GM10248 (cell line): ENCODE measurements at regions not wholly inside any gene's neighbourhood (a gene's known extent, or its start where the extent isn't known, plus 50 kb on each side); places are given as distances from the start of the nearest gene placed in this dataset.

Source experiments
- CTCF ChIA-PET: fragments of 300-600 bp; sonication (Branson Sonifier 250); formaldehyde crosslinking; extraction: SDS; loops from one replicate; lab custom pipeline; 2021; ENCODE audit warnings: antibody characterized with exemption; lab: Yijun Ruan, JAX
- POLR2A ChIA-PET: fragments of 350-650 bp; sonication (Branson Sonifier 250); formaldehyde crosslinking; extraction: SDS; loops from one replicate; lab custom pipeline; 2020; ENCODE audit warnings: antibody characterized with exemption; lab: Yijun Ruan, JAX
- DNase-seq: peaks from one replicate; pipeline ENCODE4 v3.0.0; 2012; ENCODE audit errors: extremely low spot score
- TF ChIP-seq, protein P1 (sequence below): IDR thresholded peaks from 2 replicates; pipeline ENCODE4 v1.5.1; 2012; ENCODE audit warnings: mild to moderate bottlenecking, low read depth; ENCODE audit errors: extremely low read depth, missing control alignments, control extremely low read depth

DNA sequence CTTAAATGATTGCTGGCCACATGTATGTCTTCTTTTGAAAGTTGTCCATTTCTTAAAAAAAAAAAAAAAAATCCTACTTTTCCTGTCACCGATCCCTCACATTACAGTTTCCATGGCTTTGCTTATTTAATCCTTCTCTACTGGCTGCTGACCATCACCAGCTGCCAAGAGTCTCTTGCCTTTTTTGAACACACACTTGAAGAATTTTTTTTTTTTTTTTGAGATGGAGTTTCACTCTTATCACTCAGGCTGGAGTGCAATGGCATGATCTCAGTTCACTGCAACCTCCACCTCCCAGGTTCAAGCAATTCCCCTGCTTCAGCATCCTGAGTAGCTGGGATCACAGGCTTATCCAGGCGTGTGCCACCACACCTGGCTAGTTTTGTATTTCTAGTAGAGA lies 134.0 kb downstream of the ANXA5 start:
- TF ChIP-seq, protein P1, sequence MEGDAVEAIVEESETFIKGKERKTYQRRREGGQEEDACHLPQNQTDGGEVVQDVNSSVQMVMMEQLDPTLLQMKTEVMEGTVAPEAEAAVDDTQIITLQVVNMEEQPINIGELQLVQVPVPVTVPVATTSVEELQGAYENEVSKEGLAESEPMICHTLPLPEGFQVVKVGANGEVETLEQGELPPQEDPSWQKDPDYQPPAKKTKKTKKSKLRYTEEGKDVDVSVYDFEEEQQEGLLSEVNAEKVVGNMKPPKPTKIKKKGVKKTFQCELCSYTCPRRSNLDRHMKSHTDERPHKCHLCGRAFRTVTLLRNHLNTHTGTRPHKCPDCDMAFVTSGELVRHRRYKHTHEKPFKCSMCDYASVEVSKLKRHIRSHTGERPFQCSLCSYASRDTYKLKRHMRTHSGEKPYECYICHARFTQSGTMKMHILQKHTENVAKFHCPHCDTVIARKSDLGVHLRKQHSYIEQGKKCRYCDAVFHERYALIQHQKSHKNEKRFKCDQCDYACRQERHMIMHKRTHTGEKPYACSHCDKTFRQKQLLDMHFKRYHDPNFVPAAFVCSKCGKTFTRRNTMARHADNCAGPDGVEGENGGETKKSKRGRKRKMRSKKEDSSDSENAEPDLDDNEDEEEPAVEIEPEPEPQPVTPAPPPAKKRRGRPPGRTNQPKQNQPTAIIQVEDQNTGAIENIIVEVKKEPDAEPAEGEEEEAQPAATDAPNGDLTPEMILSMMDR: no peak
- CTCF ChIA-PET: no interaction called here

DNA sequence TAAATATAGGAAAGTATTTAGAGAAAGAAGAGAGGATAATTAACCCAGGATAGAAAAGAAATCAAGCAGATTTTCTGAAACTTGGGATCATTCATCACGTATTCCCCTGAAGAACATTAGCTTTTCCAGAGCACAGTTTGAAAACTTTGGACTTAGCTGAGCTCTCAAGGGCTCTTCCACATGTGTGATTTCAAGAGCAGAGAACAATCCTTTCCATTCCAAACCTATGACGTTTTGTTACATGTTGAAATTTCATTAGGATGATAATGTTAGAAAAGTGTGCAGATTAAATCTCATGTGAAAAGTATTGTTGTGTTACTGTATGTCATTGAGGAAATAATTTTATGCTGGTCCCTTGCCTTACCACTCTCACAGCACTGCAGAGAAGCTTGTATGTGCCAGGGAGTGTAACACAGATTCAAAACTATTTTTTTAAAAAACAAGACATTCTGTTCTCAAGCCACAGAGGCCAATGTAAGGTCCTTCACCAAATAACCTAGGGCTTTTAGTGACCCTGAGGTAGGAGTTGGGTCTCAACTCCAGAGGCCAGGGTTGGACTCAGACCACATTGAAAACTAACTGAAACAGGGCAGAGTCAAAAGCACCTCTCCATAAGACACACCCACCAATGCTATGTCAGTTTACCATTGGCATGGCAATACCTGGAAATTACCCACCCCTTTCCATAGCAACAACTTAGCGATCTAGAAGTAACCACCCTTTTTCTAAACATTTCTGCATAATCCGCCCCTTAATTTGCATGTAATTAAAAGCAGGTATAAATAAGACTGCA lies 141.3 kb downstream of the ANXA5 start:
- CTCF ChIA-PET: interaction anchor here (1.5 to 1.6 kb wide), 2 partner anchors 22 to 32 kb away, joined by 3 to 4 read pairs; no protein-coding TSS in a partner anchor

More for the DNA sequence above, 134.0 kb downstream of the ANXA5 start:
- POLR2A ChIA-PET: no interaction called here
- no peak for DNase-seq

DNA sequence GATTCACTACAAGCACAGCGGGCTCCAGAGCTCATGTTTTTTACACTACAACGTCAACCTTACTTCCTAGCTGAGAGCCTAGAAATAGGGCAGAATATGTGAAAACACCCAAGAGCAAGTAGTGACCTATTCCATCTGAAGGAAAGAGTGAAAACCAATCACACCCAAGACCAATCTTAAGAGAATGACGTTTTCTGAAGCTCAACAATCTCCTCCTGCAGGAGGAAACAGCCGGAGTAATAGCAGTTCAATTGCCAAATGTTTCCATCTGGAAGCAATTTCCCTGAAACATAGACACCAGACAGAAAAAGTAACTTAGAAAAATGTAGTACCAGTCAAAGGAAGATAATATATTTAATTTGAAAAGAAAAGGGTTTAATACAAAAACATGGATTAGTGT lies 142.4 kb downstream of the ANXA5 start:
- DNase-seq: no peak
- ChIA-PET POLR2A (no interaction called here), CTCF (interaction anchor here (0.9 to 1.6 kb wide), 3 partner anchors 13 to 34 kb away, joined by 3 to 4 read pairs (median 3); no protein-coding TSS in a partner anchor)
- TF ChIP-seq, protein P1: no peak

More for the DNA sequence above, 141.3 kb downstream of the ANXA5 start:
- POLR2A ChIA-PET: no interaction called here
- TF ChIP-seq, protein P1: no peak
- DNase-seq: no peak

DNA sequence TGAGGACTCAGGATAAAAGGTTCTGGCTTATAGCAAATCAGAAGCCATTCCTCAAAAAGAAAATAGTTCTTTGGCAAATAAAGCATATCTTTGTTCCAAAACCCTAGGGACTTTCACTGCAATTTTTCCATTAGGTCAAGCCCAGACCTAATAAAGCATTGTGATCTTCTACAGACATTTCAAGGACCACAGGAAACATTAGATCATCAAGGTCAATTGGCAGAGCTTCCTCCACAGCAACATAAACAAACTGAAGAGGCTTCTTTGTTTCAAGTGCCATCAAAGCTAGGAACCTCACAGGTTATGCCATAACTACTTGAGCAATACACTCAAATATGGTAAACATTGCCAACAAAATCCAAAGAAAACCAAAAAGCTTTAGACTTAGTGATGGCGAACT lies 144.9 kb downstream of the ANXA5 start:
- DNase-seq: no peak
- TF ChIP-seq, protein P1: no peak
- ChIA-PET CTCF (interaction anchor here (1.7 kb wide), 1 partner anchor 23 kb away, joined by 3 read pairs; no protein-coding TSS in a partner anchor), POLR2A (no interaction called here)

DNA sequence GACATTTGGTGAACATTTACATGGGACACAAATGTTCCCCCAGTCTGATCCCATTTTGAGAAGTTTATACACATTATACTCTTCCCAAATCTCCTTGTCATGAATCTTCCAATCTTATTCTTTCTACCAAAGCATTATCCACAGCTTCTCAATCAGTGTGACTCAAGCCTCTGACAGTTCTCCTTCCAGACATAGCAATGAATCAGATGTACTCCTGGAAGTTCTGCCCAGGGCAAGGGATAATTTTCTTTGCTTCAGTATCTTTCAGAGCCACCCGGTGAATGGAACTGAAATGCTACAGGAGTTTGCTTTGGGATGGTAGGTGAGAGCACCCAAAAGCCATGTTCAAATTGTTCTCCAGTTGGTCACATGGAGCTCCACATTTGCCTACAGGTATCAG lies 145.5 kb downstream of the ANXA5 start:
- CTCF ChIA-PET: interaction anchor here (1.7 kb wide), 1 partner anchor 22 kb away, joined by 3 read pairs; no protein-coding TSS in a partner anchor
- TF ChIP-seq, protein P1: no peak
- DNase-seq: no peak
- POLR2A ChIA-PET: no interaction called here

DNA sequence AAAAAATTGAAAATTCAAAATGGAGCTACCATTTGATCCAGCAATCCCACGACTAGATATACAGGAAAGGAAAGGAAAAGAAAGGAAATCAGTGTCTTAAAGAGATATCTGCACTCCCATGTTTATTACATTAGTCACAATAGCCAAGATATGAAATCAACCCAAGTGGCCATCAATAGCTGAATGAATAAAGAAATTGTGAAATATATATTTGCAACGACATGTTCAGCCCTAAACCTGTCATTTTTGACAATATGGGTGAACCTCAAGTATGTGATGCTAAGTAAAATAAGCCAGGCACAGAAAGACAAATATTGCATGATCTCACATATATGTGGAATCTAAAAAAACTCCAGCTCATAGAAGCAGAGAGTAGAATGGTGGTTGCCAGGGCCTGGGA lies 155.1 kb downstream of the ANXA5 start:
- CTCF ChIA-PET: interaction anchor here (1.4 to 2.0 kb wide), 2 partner anchors 13 to 80 kb away, joined by 3 to 5 read pairs; no protein-coding TSS in a partner anchor
- TF ChIP-seq, protein P1: no peak
- DNase-seq: no peak
- POLR2A ChIA-PET: no interaction called here
